GM23248 (cell line): ENCODE measurements at regions not wholly inside any gene's neighbourhood (a gene's known extent, or its start where the extent isn't known, plus 50 kb on each side); places are given as distances from the start of the nearest gene placed in this dataset.

Experiments
- DNase-seq: peaks from one replicate; pipeline ENCODE4 v3.0.0-alpha.2; 2015
- H2AFZ ChIP-seq: fragments of 200-600 bp; sonication (generic); 2 replicates; pipeline ENCODE4 v1.6.1; 2016; ENCODE audit warnings: antibody characterized with exemption
- H3F3A ChIP-seq: fragments of 200-600 bp; sonication (generic); 2 replicates; pipeline ENCODE4 v1.6.1; 2016; ENCODE audit warnings: mild to moderate bottlenecking, antibody characterized with exemption, mixed run types; ENCODE audit not compliant: insufficient read depth
- H3K27ac ChIP-seq: fragments of 200-600 bp; sonication (generic); 2 replicates; pipeline ENCODE4 v1.5.1; 2016; ENCODE audit warnings: mild to moderate bottlenecking
- H3K27me3 ChIP-seq: fragments of 200-600 bp; sonication (generic); replicated peaks from 2 replicates; pipeline ENCODE4 v1.6.1; 2016; ENCODE audit warnings: mild to moderate bottlenecking; ENCODE audit not compliant: insufficient read depth
- H3K36me3 ChIP-seq: fragments of 200-600 bp; sonication (generic); 2 replicates; pipeline ENCODE4 v1.6.1; 2016; ENCODE audit warnings: low read depth, mild to moderate bottlenecking
- H3K4me1 ChIP-seq: fragments of 200-600 bp; sonication (generic); 2 replicates; pipeline ENCODE4 v1.6.1; 2016; ENCODE audit warnings: mild to moderate bottlenecking; ENCODE audit not compliant: insufficient read depth
- H3K4me2 ChIP-seq: fragments of 200-600 bp; sonication (generic); one replicate; pipeline ENCODE4 v1.6.1; 2016; ENCODE audit warnings: mild to moderate bottlenecking; ENCODE audit not compliant: unreplicated experiment
- H3K4me3 ChIP-seq: fragments of 200-600 bp; sonication (generic); 2 replicates; pipeline ENCODE4 v1.5.1; 2016; ENCODE audit warnings: mild to moderate bottlenecking
- H3K79me2 ChIP-seq: fragments of 200-600 bp; sonication (generic); 2 replicates; pipeline ENCODE4 v1.6.1; 2016; ENCODE audit warnings: mild to moderate bottlenecking; ENCODE audit not compliant: insufficient read depth
- H3K9ac ChIP-seq: fragments of 200-600 bp; sonication (generic); 2 replicates; pipeline ENCODE4 v1.6.1; 2016; ENCODE audit warnings: mild to moderate bottlenecking
- H3K9me2 ChIP-seq: fragments of 200-600 bp; sonication (generic); 2 replicates; pipeline ENCODE4 v1.6.1; 2016; ENCODE audit warnings: mixed run types, mild to moderate bottlenecking, moderate library complexity; ENCODE audit not compliant: insufficient read depth
- H3K9me3 ChIP-seq: fragments of 200-600 bp; sonication (generic); one replicate; pipeline ENCODE4 v1.6.1; 2017; ENCODE audit warnings: low read depth
- H4K20me1 ChIP-seq: fragments of 200-600 bp; sonication (generic); 2 replicates; pipeline ENCODE4 v1.6.0; 2016; ENCODE audit not compliant: insufficient read depth
- EZH2 ChIP-seq: fragments of 200-600 bp; sonication (generic); IDR thresholded peaks from 2 replicates; pipeline ENCODE4 v1.6.1; 2018; ENCODE audit warnings: antibody characterized with exemption, mild to moderate bottlenecking; ENCODE audit not compliant: insufficient read depth, poor library complexity, severe bottlenecking
- EZH2phosphoT487 ChIP-seq: fragments of 200-600 bp; sonication (generic); IDR thresholded peaks from 2 replicates; pipeline ENCODE4 v1.6.1; 2018; ENCODE audit warnings: antibody characterized with exemption, moderate library complexity, mild to moderate bottlenecking, low read depth; ENCODE audit not compliant: insufficient read depth
- WGBS, 2 experiments: methylation state at CpG; one replicate each; pipeline ENCODE4 v1.1.6; 2015 to 2017; ENCODE audit warnings: low lambda C conversion rate in 2 of 2, low coverage in 1 of 2; ENCODE audit errors: missing lambda C conversion rate in 2 of 2; 5-methylcytosine and 5-hydroxymethylcytosine counted together
- in situ Hi-C: fragments of 300-500 bp; cut with MboI; formaldehyde crosslinking; loops from 2 replicates; pipeline ENCODE4 v1.15.0; 2020

- H2AFZ ChIP-seq: no peak overlapping the region
- no peaks in the 10 kb centered on the region for H3K9me3 ChIP-seq
- H3K9me2 ChIP-seq: no peaks in the 10 kb centered on the region
- DNase-seq: no peak
- in situ Hi-C loops: no loop called here
- H3K4me2 ChIP-seq: no peak overlapping the region
- no peaks in the 10 kb centered on the region for H3F3A ChIP-seq
- no peaks in the 10 kb centered on the region for H3K4me1 ChIP-seq
- no peaks in the 10 kb centered on the region for H3K27me3 ChIP-seq
- H4K20me1 ChIP-seq: no peaks in the 10 kb centered on the region
- H3K36me3 ChIP-seq: no peaks in the 10 kb centered on the region
- no peak overlapping the region for H3K27ac ChIP-seq
- TF ChIP-seq EZH2 (no peak), EZH2phosphoT487 (no peak)
- H3K79me2 ChIP-seq: no peaks in the 10 kb centered on the region
- H3K9ac ChIP-seq: no peak overlapping the region
- WGBS, 2 experiments: 57 to 62% methylated on average over 11 of the region's 11 CpGs
- no peak overlapping the region for H3K4me3 ChIP-seq
Measured at GRCh38 chr10:47184724-47185330, 115.2 kb upstream of the GDF10 start.

DNA sequence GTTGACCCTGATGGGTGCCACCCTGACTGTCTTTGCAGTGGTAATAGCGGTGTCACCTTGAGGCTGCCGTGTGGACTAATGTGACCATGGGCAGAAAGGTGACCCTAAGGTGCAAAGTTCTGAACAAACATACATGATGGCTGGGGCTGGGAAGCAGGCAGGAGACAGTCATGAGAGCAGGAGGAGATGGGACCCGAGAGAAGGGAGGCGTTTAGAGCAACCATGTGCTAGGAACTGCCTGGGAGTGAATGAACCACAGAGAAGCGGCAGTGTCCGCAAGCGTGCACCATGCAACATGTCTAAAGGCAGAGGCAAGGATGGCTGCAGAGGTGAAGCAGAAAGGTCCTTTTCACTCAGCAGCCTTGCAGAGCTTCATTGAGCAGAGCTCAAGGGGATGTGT, 113.1 kb upstream of the GDF10 start:
- H3K9me2 ChIP-seq: no peaks in the 10 kb centered on the region
- no peak overlapping the region for H3K27ac ChIP-seq
- no peaks in the 10 kb centered on the region for H4K20me1 ChIP-seq
- no peaks in the 10 kb centered on the region for H3F3A ChIP-seq
- H3K9me3 ChIP-seq: no peaks in the 10 kb centered on the region
- in situ Hi-C loops: no loop called here
- TF ChIP-seq EZH2: no peak
- no peak for TF ChIP-seq EZH2phosphoT487
- no peaks in the 10 kb centered on the region; the same call in 1 of the 2 replicates for H3K27me3 ChIP-seq
- no peak overlapping the region for H3K4me3 ChIP-seq
- no peak overlapping the region for H2AFZ ChIP-seq
- no peak for DNase-seq
- WGBS, 2 experiments: 74 to 77% methylated on average over 7 of the region's 7 CpGs
- no peaks in the 10 kb centered on the region for H3K4me1 ChIP-seq
- H3K36me3 ChIP-seq: no peaks in the 10 kb centered on the region
- H3K4me2 ChIP-seq: no peak overlapping the region
- no peak overlapping the region for H3K9ac ChIP-seq
- H3K79me2 ChIP-seq: no peaks in the 10 kb centered on the region

DNA sequence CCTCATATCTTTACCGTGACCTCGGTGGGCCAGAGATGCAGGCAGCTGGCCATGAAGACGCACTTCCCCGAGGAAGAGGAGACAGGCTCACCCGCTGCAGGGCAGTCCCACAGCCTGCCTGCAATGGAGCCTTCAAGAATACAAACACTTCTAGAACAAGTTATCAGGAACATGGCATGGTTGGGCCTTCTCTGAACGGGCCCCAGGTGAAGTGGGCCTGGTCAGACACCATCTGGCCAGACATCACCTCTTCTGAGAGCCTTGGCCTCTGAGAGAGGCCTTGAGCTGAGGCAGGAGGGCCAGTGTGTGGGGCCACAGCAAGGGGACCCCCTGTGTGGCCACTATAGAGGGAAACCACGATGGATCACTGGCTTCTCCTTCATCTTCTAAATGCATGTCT, 112.4 kb upstream of the GDF10 start:
- H3F3A ChIP-seq: no peaks in the 10 kb centered on the region
- no peaks in the 10 kb centered on the region for H3K9me2 ChIP-seq
- in situ Hi-C loops: no loop called here
- H3K4me2 ChIP-seq: no peak overlapping the region
- H3K27ac ChIP-seq: no peak overlapping the region
- H3K36me3 ChIP-seq: no peaks in the 10 kb centered on the region
- H3K27me3 ChIP-seq: no peaks in the 10 kb centered on the region; the same call in 1 of the 2 replicates
- no peak for DNase-seq
- no peak overlapping the region for H3K4me3 ChIP-seq
- no peak overlapping the region for H2AFZ ChIP-seq
- H3K9me3 ChIP-seq: no peaks in the 10 kb centered on the region
- TF ChIP-seq EZH2phosphoT487: no peak
- no peak for TF ChIP-seq EZH2
- 45 to 56% methylated on average over 7 of the region's 7 CpGs for WGBS, 2 experiments
- H3K4me1 ChIP-seq: no peaks in the 10 kb centered on the region
- no peaks in the 10 kb centered on the region for H4K20me1 ChIP-seq
- H3K9ac ChIP-seq: no peak overlapping the region
- no peaks in the 10 kb centered on the region for H3K79me2 ChIP-seq

GRCh38 chr10:47188156-47188555, 111.8 kb upstream of the GDF10 start:
- no peaks in the 10 kb centered on the region for H4K20me1 ChIP-seq
- H3K9ac ChIP-seq: no peak overlapping the region
- 46 to 47% methylated on average over 3 of the region's 3 CpGs for WGBS, 2 experiments
- H3K79me2 ChIP-seq: no peaks in the 10 kb centered on the region
- H2AFZ ChIP-seq: no peak overlapping the region
- in situ Hi-C loops: no loop called here
- H3K9me2 ChIP-seq: no peaks in the 10 kb centered on the region
- no peak overlapping the region for H3K27ac ChIP-seq
- no peaks in the 10 kb centered on the region for H3K4me1 ChIP-seq
- no peak for DNase-seq
- no peaks in the 10 kb centered on the region for H3K9me3 ChIP-seq
- no peaks in the 10 kb centered on the region; the same call in 1 of the 2 replicates for H3K27me3 ChIP-seq
- no peak overlapping the region for H3K4me2 ChIP-seq
- TF ChIP-seq EZH2 (no peak), EZH2phosphoT487 (no peak)
- H3F3A ChIP-seq: no peaks in the 10 kb centered on the region
- H3K36me3 ChIP-seq: no peaks in the 10 kb centered on the region
- no peak overlapping the region for H3K4me3 ChIP-seq

GRCh38 chr10:47189802-47190201, 110.2 kb upstream of the GDF10 start:
- WGBS, 2 experiments: 54 to 64% methylated on average over 5 to 6 of the region's 6 CpGs
- Histone ChIP-seq H3K4me2 (no peak overlapping the region), H3K9me2 (no peaks in the 10 kb centered on the region), H3K4me3 (no peak overlapping the region), H3F3A (no peaks in the 10 kb centered on the region), H3K4me1 (no peaks in the 10 kb centered on the region), H3K9ac (no peak overlapping the region), H3K79me2 (no peaks in the 10 kb centered on the region), H3K27ac (no peak overlapping the region), H3K36me3 (no peaks in the 10 kb centered on the region), H4K20me1 (no peaks in the 10 kb centered on the region), H3K9me3 (no peaks in the 10 kb centered on the region), H3K27me3 (no peaks in the 10 kb centered on the region; the same call in 1 of the 2 replicates), H2AFZ (no peak overlapping the region)
- in situ Hi-C loops: no loop called here
- no peak for TF ChIP-seq EZH2phosphoT487
- TF ChIP-seq EZH2: no peak
- DNase-seq: no peak
